Femur (tissue), 1 donor: ENCODE measurements at regions not wholly inside any gene's neighbourhood (a gene's known extent, or its start where the extent isn't known, plus 50 kb on each side); places are given as distances from the start of the nearest gene placed in this dataset.
"Not testable (repeated sequence)": the region's sequence is repeated elsewhere in the genome, so short reads cannot be mapped to it uniquely, and the experiment has no call there.

Experiments used
- DNase-seq: peaks from one replicate; pipeline ENCODE4 v3.0.0-alpha.2; 2017

DNA sequence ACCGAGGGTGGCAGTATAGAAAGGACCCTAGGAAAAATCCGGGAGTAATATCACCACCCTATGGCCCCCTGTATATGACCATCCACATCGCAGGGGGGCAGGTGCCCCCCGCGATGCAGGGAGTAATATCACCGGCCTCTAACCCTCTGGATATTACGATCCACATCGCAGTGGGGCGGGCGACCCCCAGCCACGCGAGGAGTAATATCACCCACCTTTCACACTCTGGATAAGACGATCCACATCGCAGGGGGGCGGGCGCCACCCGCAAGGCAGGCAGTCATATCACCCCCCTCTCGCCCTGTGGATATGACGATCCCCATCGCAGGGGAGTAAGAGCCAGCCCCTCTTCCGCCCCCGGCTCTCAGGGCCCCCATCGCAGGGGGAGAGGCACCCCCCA, 76.7 kb upstream of the RUBCNL start:
- DNase-seq = no peak

DNA sequence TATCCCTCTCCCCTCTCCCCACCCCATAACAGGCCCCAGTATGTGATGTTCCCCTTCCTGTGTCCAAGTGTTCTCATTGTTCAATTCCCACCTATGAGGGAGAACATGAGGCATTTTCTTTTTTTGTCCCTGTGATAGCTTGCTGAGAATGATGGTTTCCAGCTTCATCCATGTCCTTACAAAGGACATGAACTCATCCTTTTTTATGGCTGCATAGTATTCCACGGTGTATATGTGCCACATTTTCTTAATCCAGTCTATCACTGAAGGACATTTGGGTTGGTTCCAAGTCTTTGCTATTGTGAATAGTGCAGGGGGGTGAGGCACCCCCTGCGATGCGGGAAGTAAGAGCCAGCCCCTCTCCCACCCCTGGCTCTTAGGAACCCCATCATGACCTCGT, 73.2 kb upstream of the RUBCNL start:
- DNase-seq = not testable (repeated sequence)

DNA sequence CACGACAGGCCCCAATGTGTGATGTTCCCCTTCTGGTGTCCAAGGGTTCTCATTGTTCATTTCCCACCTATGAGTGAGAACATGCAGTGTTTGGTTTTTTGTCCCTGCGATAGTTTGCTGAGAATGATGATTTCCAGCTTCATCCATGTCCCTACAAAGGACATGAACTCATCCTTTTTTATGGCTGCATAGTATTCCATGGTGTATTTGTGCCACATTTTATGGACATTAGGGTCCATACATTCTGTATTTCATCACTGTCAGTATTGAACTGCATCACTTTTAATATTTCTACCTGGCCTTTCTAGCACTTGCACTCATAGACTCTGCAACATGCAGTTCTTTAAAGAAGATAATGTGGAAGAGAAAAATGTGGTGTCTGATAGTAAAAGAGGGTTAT, 70.2 kb upstream of the RUBCNL start:
- not testable (repeated sequence) for DNase-seq

DNA sequence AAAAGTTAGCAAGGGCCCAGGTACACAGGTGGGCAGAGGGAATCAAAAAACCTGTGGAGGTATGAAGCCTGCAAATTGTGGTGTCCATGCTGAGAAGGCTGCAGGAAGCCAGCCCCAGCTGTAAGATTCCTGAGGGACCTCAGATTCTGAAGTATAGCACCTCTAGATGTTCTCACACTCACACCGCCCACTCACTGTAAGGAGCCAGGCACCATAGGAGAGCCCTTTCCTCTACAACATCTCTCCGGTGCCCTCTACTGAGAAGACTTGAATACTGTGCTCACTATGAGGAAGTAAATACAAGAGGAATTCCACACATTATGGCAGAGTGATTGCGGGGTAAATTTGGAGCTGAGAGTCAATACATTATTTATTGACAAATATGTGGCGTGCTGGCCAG, 68.9 kb upstream of the RUBCNL start:
- not testable (repeated sequence) for DNase-seq

DNA sequence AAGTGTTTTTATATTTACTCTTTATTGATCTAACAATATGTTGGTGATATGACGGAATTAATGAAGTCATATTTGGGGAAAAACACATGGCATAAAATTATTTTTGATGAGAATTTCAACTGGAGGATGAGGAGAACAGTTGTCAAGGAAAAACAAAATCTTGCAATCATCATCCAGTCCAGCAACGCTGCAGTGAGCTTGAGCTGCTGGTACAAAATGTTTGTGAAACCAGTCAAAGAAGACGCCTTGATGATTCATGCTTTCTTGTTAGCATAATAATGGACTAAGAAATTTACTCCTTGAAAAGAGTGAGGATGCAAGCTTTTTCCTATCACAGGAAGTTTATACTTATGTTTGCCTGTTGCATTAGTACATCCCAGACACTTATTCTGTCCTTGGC, 64.1 kb upstream of the RUBCNL start:
- not testable (repeated sequence) for DNase-seq

DNA sequence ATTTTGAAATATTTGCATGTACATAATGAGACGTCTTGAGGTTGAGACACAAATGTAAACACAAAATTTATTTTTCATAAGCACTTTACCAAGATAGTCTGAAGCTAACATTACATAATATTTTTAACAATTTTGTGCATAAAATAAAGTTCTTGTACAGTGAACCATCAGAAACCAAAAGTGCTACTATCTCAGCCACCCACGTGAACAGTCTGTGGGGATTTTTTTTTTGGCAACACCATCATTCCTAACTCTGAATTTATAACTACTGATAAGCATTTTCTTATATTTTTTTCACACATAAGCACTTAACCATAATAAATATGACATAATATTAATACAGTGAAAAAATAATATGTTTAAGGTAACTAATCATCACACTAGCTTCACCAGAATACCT, 62.9 kb upstream of the RUBCNL start:
- not testable (repeated sequence) for DNase-seq

DNA sequence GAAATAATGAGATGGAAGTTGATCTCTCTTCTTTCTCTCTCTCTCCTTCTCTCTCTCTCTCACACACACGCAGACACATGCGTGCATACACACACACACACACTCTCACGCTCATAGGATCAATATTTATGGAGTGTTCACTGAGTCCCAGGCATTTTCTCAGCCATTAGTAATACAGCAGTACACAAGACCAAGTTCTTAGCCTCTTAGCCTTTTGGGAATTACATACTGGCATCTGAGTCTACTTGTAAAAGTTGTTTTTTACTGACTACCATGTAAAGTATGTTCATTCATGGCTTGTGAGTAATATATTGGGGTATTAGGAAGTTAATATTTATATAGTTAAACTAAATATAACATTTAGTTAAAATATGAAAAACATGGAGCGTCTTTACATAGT, 61.1 kb upstream of the RUBCNL start:
- not testable (repeated sequence) for DNase-seq

DNA sequence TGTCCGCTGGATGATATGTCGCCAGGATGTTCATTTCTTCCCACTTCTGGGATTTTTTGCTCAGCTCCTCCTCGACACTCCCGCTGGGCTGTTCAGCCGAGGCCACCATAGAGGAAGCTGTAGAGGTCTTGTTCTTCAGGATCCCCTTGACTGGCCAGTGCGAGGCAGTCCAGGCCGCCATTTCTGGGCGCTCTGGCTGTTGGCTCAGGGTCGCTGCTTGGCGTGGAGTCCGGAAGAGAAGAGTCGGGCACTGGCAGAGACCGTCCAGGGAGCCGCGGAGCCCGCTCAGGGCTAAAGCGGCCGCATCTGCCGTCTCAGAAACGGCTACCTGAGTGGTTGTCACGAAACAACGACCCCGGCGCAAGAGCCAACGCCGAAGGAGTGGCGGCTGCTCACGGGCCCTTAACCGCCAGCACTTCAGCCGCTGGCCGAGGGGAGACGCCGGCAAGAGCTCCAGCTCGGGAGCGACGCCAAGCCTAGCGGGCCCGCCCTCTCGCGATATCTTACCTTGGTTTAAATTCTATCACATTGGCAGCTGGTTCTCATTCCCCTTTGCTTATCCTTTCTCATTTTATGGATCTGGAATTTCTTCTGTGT, 50.9 kb upstream of the RUBCNL start:
- DNase-seq = peak; percentile 55
